ENCODE measurements at regions not wholly inside any gene's neighbourhood (a gene's known extent, or its start where the extent isn't known, plus 50 kb on each side); places are given as distances from the start of the nearest gene placed in this dataset.

GRCh38 chr13:103898481-103898880, 832.3 kb upstream of the SLC10A2 start:
- Histone ChIP-seq H3K4me1 (ENCODE audit: low read depth) (no peaks in the 10 kb centered on the region), H3K36me3 (ENCODE audit: low read depth) (no peaks in the 10 kb centered on the region), H3K4me3 (no peak overlapping the region), H3K9me3 (no peaks in the 10 kb centered on the region)
- ATAC-seq (no peak), DNase-seq (no peak)
- no peak for TF ChIP-seq CTCF (IDR thresholded peaks at IDR 0.05)
- intact Hi-C loops (cut with DNase I, micrococcal nuclease) = no loop called here

- no peak for TF ChIP-seq CTCF (IDR thresholded peaks at IDR 0.05)
- no peak overlapping the region for H3K4me3 ChIP-seq
- no peaks in the 10 kb centered on the region for H3K36me3 ChIP-seq (ENCODE audit: low read depth)
- ATAC-seq (no peak), DNase-seq (no peak)
- no peaks in the 10 kb centered on the region for H3K4me1 ChIP-seq (ENCODE audit: low read depth)
- no peaks in the 10 kb centered on the region for H3K9me3 ChIP-seq
- intact Hi-C loops (cut with DNase I, micrococcal nuclease) = no loop called here
Observed at GRCh38 chr13:103895835-103896531, 829.8 kb upstream of the SLC10A2 start.

GRCh38 chr13:103894626-103895025, 828.4 kb upstream of the SLC10A2 start:
- intact Hi-C loops (cut with DNase I, micrococcal nuclease) = no loop called here
- Histone ChIP-seq H3K4me3 (no peak overlapping the region), H3K9me3 (no peaks in the 10 kb centered on the region), H3K36me3 (ENCODE audit: low read depth) (no peaks in the 10 kb centered on the region), H3K4me1 (ENCODE audit: low read depth) (no peaks in the 10 kb centered on the region)
- ATAC-seq = no peak
- no peak for TF ChIP-seq CTCF (IDR thresholded peaks at IDR 0.05)
- DNase-seq = no peak

GRCh38 chr13:103884101-103884723, 818.0 kb upstream of the SLC10A2 start:
- DNase-seq (no peak), ATAC-seq (no peak)
- intact Hi-C loops (cut with DNase I, micrococcal nuclease) = no loop called here
- no peaks in the 10 kb centered on the region for H3K9me3 ChIP-seq
- TF ChIP-seq CTCF (IDR thresholded peaks at IDR 0.05) = no peak
- H3K4me3 ChIP-seq = no peak overlapping the region
- H3K4me1 ChIP-seq (ENCODE audit: low read depth) = no peaks in the 10 kb centered on the region
- H3K36me3 ChIP-seq (ENCODE audit: low read depth) = no peaks in the 10 kb centered on the region

GRCh38 chr13:103883698-103884097, 817.5 kb upstream of the SLC10A2 start:
- no peak for TF ChIP-seq CTCF (IDR thresholded peaks at IDR 0.05)
- Histone ChIP-seq H3K9me3 (no peaks in the 10 kb centered on the region), H3K36me3 (ENCODE audit: low read depth) (no peaks in the 10 kb centered on the region), H3K4me1 (ENCODE audit: low read depth) (no peaks in the 10 kb centered on the region), H3K4me3 (no peak overlapping the region)
- intact Hi-C loops (cut with DNase I, micrococcal nuclease) = no loop called here
- ATAC-seq (no peak), DNase-seq (no peak)
